DND-41 (cell line): ENCODE measurements at regions not wholly inside any gene's neighbourhood (a gene's known extent, or its start where the extent isn't known, plus 50 kb on each side); places are given as distances from the start of the nearest gene placed in this dataset.

ENCODE experiments used
- EZH2 ChIP-seq: IDR thresholded peaks from 3 replicates; pipeline ENCODE4 v1.6.1; 2012; ENCODE audit warnings: borderline replicate concordance, low read depth, mild to moderate bottlenecking, moderate library complexity, low read length, inconsistent platforms; ENCODE audit not compliant: severe bottlenecking
- TF ChIP-seq, protein P1 (sequence below): IDR thresholded peaks from 2 replicates; pipeline ENCODE4 v1.5.1; 2012; ENCODE audit warnings: borderline replicate concordance, low read length, moderate library complexity, mild to moderate bottlenecking; ENCODE audit not compliant: poor library complexity, severe bottlenecking; ENCODE audit errors: extremely low read depth

GRCh38 chr3:34229876-34230275 lies 431.4 kb downstream of the PDCD6IP start:
- no peak for TF ChIP-seq EZH2
- TF ChIP-seq, protein P1, sequence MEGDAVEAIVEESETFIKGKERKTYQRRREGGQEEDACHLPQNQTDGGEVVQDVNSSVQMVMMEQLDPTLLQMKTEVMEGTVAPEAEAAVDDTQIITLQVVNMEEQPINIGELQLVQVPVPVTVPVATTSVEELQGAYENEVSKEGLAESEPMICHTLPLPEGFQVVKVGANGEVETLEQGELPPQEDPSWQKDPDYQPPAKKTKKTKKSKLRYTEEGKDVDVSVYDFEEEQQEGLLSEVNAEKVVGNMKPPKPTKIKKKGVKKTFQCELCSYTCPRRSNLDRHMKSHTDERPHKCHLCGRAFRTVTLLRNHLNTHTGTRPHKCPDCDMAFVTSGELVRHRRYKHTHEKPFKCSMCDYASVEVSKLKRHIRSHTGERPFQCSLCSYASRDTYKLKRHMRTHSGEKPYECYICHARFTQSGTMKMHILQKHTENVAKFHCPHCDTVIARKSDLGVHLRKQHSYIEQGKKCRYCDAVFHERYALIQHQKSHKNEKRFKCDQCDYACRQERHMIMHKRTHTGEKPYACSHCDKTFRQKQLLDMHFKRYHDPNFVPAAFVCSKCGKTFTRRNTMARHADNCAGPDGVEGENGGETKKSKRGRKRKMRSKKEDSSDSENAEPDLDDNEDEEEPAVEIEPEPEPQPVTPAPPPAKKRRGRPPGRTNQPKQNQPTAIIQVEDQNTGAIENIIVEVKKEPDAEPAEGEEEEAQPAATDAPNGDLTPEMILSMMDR: no peak
